GM23338 (cell line): ENCODE measurements at regions not wholly inside any gene's neighbourhood (a gene's known extent, or its start where the extent isn't known, plus 50 kb on each side); places are given as distances from the start of the nearest gene placed in this dataset.

Experiments used
- ATAC-seq: fragments of 200-7000 bp; cut with Tn5 transposase; 3 replicates; pipeline ENCODE4 v1.9.1; 2020
- DNase-seq: peaks from one replicate; pipeline ENCODE4 v3.0.0-alpha.2; 2015; ENCODE audit warnings: low spot score
- H2AFZ ChIP-seq: fragments of 200-600 bp; sonication (generic); 2 replicates; pipeline ENCODE4 v1.8.0; 2016; ENCODE audit warnings: antibody characterized with exemption, mild to moderate bottlenecking, moderate library complexity
- H3F3A ChIP-seq: fragments of 200-600 bp; sonication (generic); replicated peaks from 2 replicates; pipeline ENCODE4 v1.8.0; 2017; ENCODE audit warnings: antibody characterized with exemption, mixed run types, low read depth
- H3K27ac ChIP-seq: fragments of 200-600 bp; sonication (generic); 2 replicates; pipeline ENCODE4 v1.6.1; 2016; ENCODE audit warnings: low read depth
- H3K27me3 ChIP-seq: fragments of 200-600 bp; sonication (generic); 2 replicates; pipeline ENCODE4 v1.8.0; 2016; ENCODE audit warnings: mild to moderate bottlenecking, mixed run types, moderate library complexity; ENCODE audit not compliant: insufficient read depth
- H3K36me3 ChIP-seq: fragments of 200-600 bp; sonication (generic); 2 replicates; pipeline ENCODE4 v1.8.0; 2016; ENCODE audit warnings: mild to moderate bottlenecking; ENCODE audit not compliant: insufficient read depth
- H3K4me1 ChIP-seq: fragments of 200-600 bp; sonication (generic); 2 replicates; pipeline ENCODE4 v1.8.0; 2016; ENCODE audit warnings: mild to moderate bottlenecking, moderate library complexity; ENCODE audit not compliant: insufficient read depth
- H3K4me2 ChIP-seq: fragments of 200-600 bp; sonication (generic); 2 replicates; pipeline ENCODE4 v1.7.1; 2017; ENCODE audit warnings: mixed run types
- H3K4me3 ChIP-seq: fragments of 200-600 bp; sonication (generic); 2 replicates; pipeline ENCODE4 v1.6.1; 2016; ENCODE audit warnings: mixed run types
- H3K79me2 ChIP-seq: fragments of 200-600 bp; sonication (generic); replicated peaks from 2 replicates; pipeline ENCODE4 v1.8.0; 2017; ENCODE audit warnings: mild to moderate bottlenecking; ENCODE audit not compliant: insufficient read depth
- H3K9me2 ChIP-seq: fragments of 200-600 bp; sonication (generic); 2 replicates; pipeline ENCODE4 v1.8.0; 2017; ENCODE audit not compliant: insufficient read depth
- H4K20me1 ChIP-seq: fragments of 200-600 bp; sonication (generic); replicated peaks from 2 replicates; pipeline ENCODE4 v1.8.0; 2017; ENCODE audit warnings: mild to moderate bottlenecking; ENCODE audit not compliant: insufficient read depth
- H3K27ac Mint-ChIP-seq: 2 replicates; pipeline ENCODE4 v1.8.0; 2020; ENCODE audit warnings: inconsistent platforms, mild to moderate bottlenecking, moderate library complexity, mixed read lengths
- H3K27me3 Mint-ChIP-seq: 3 replicates; pipeline ENCODE4 v1.8.0; 2022; ENCODE audit warnings: low read depth, mild to moderate bottlenecking, moderate library complexity, mixed read lengths, inconsistent platforms; ENCODE audit not compliant: insufficient read depth, poor library complexity
- H3K36me3 Mint-ChIP-seq: 3 replicates; pipeline ENCODE4 v1.8.0; 2021; ENCODE audit warnings: low read depth, mild to moderate bottlenecking, inconsistent platforms, moderate library complexity, mixed read lengths
- H3K4me1 Mint-ChIP-seq: 3 replicates; pipeline ENCODE4 v1.8.0; 2020; ENCODE audit warnings: mild to moderate bottlenecking, inconsistent platforms, mixed read lengths
- H3K4me3 Mint-ChIP-seq: 3 replicates; pipeline ENCODE4 v1.8.0; 2021; ENCODE audit warnings: moderate library complexity, mild to moderate bottlenecking, inconsistent platforms, mixed read lengths
- H3K9me3 Mint-ChIP-seq: 3 replicates; pipeline ENCODE4 v1.8.0; 2020; ENCODE audit warnings: moderate library complexity, mild to moderate bottlenecking, inconsistent platforms, mixed read lengths
- CREB1 ChIP-seq: fragments of 250-450 bp; sonication (Bioruptor Pico); IDR thresholded peaks from 2 replicates; pipeline ENCODE4 v1.5.0; 2020; ENCODE audit warnings: low read depth, mild to moderate bottlenecking, moderate library complexity
- EZH2 ChIP-seq: fragments of 200-600 bp; sonication (generic); IDR thresholded peaks from one replicate; pipeline ENCODE4 v1.8.0; 2017; ENCODE audit warnings: antibody characterized with exemption, mild to moderate bottlenecking, low read depth; ENCODE audit not compliant: unreplicated experiment
- EZH2phosphoT487 ChIP-seq: fragments of 200-600 bp; sonication (generic); IDR thresholded peaks from one replicate; pipeline ENCODE4 v1.8.1; 2018; ENCODE audit warnings: antibody characterized with exemption; ENCODE audit not compliant: unreplicated experiment
- NANOG ChIP-seq: IDR thresholded peaks from 2 replicates; pipeline ENCODE4 v1.6.1; 2016; ENCODE audit warnings: antibody characterized with exemption, borderline replicate concordance
- POLR2AphosphoS5 ChIP-seq: IDR thresholded peaks from 2 replicates; pipeline ENCODE4 v1.6.1; 2016; ENCODE audit warnings: antibody characterized with exemption, low read depth
- STAT1 ChIP-seq: IDR thresholded peaks from one replicate; pipeline ENCODE4 v1.6.1; 2016; ENCODE audit warnings: antibody characterized with exemption; ENCODE audit not compliant: unreplicated experiment
- ZNF331 ChIP-seq: fragments of 250-450 bp; sonication (Bioruptor Pico); IDR thresholded peaks from 2 replicates; pipeline ENCODE4 v1.5.0; 2020; ENCODE audit warnings: low read depth, mild to moderate bottlenecking, moderate library complexity
- TF ChIP-seq, protein P1 (sequence below): IDR thresholded peaks from 2 replicates; pipeline ENCODE4 v1.6.1; 2016; ENCODE audit warnings: antibody characterized with exemption
- TF ChIP-seq, protein P2 (sequence below), 2 experiments: fragments of 200-600 bp in 1 of 2; sonication (generic) in 1 of 2; conservative IDR thresholded peaks; 2 replicates each; pipeline versions ENCODE4 v1.5.1 to v1.6.1; 2016 to 2017; ENCODE audit warnings: antibody characterized with exemption in 2 of 2, low read depth in 2 of 2, mild to moderate bottlenecking in 2 of 2, moderate library complexity in 1 of 2
- TF ChIP-seq, protein P3 (sequence below): fragments of 250-450 bp; sonication (Bioruptor Pico); IDR thresholded peaks from 2 replicates; pipeline ENCODE4 v1.5.0; 2020; ENCODE audit warnings: mild to moderate bottlenecking, moderate library complexity
- TF ChIP-seq, protein P4 (sequence below): IDR thresholded peaks from one replicate; pipeline ENCODE4 v1.6.1; 2018; ENCODE audit warnings: antibody characterized with exemption; ENCODE audit not compliant: unreplicated experiment

DNA sequence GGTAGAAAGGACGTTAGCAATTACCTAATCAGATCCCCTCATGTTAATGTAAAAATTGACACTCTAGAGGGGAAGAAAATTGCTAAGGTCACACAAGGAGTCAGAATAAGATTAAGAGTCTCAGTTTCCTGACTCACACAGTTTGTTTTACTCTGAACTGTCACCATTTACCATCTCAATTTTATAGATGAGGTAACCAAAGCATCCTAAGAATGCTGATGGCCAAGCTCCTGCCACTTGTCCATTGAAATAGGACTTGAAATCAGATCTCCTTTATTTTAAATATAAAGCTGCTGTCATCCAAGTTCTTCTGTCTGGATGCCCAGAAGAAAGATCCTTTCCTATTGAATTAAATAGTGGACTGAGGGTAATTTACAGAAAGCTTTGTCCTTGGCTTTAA, 114.8 kb upstream of the VAMP7 start (continued):
- TF ChIP-seq, protein P1, sequence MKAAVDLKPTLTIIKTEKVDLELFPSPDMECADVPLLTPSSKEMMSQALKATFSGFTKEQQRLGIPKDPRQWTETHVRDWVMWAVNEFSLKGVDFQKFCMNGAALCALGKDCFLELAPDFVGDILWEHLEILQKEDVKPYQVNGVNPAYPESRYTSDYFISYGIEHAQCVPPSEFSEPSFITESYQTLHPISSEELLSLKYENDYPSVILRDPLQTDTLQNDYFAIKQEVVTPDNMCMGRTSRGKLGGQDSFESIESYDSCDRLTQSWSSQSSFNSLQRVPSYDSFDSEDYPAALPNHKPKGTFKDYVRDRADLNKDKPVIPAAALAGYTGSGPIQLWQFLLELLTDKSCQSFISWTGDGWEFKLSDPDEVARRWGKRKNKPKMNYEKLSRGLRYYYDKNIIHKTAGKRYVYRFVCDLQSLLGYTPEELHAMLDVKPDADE = no peak
- TF ChIP-seq, protein P2, sequence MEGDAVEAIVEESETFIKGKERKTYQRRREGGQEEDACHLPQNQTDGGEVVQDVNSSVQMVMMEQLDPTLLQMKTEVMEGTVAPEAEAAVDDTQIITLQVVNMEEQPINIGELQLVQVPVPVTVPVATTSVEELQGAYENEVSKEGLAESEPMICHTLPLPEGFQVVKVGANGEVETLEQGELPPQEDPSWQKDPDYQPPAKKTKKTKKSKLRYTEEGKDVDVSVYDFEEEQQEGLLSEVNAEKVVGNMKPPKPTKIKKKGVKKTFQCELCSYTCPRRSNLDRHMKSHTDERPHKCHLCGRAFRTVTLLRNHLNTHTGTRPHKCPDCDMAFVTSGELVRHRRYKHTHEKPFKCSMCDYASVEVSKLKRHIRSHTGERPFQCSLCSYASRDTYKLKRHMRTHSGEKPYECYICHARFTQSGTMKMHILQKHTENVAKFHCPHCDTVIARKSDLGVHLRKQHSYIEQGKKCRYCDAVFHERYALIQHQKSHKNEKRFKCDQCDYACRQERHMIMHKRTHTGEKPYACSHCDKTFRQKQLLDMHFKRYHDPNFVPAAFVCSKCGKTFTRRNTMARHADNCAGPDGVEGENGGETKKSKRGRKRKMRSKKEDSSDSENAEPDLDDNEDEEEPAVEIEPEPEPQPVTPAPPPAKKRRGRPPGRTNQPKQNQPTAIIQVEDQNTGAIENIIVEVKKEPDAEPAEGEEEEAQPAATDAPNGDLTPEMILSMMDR (conservative IDR thresholded peaks at IDR 0.05; ENCODE audit: low read depth in 2 of 2) = no peak
- no peak for TF ChIP-seq STAT1

DNA sequence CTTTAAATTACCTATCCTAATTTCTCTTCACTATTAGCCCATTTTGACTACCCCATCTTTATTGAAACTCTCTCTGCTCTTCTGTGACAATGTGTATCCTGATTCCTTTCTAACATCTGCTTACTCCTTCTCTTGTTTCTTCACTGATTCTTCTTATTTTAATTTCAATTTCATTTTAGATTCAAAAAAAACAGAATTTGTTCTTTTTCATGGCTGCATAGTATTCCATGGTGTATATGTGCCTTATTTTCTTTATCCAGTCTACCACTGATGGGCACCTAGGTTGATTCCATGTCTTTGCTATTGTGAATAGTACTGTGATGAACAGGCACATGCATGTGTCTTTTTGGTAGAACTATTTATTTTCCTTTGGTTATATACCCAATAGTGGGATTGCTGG, 120.0 kb upstream of the VAMP7 start:
- H3K36me3 ChIP-seq = no peaks in the 10 kb centered on the region
- no peak overlapping the region for H2AFZ ChIP-seq
- no peak overlapping the region for H3K4me3 ChIP-seq
- no peak overlapping the region for H3K27ac ChIP-seq
- DNase-seq (no peak), ATAC-seq (no peak)
- no peaks in the 10 kb centered on the region for H3F3A ChIP-seq
- H3K4me2 ChIP-seq = no peak overlapping the region
- H3K4me1 ChIP-seq = peaks cover 13% of the 10 kb centered on the region; the same call in 1 of the 2 replicates
- H3K27ac Mint-ChIP-seq = no peak overlapping the region
- peaks cover 2% of the 10 kb centered on the region for H3K27me3 Mint-ChIP-seq
- H3K4me3 Mint-ChIP-seq = no peak overlapping the region
- H4K20me1 ChIP-seq = no peaks in the 10 kb centered on the region
- H3K79me2 ChIP-seq = no peaks in the 10 kb centered on the region
- peaks cover 4% of the 10 kb centered on the region for H3K36me3 Mint-ChIP-seq
- no peaks in the 10 kb centered on the region for H3K9me2 ChIP-seq
- peaks cover 9% of the 10 kb centered on the region; the same call in 2 of the 3 replicates for H3K4me1 Mint-ChIP-seq
- H3K9me3 Mint-ChIP-seq = peaks cover 76% of the 10 kb centered on the region
- no peaks in the 10 kb centered on the region for H3K27me3 ChIP-seq
- TF ChIP-seq, protein P2 (conservative IDR thresholded peaks at IDR 0.05; ENCODE audit: low read depth in 2 of 2) = no peak
- TF ChIP-seq ZNF331 (CRISPR knock-in tag) (no peak), NANOG (no peak), CREB1 (no peak), EZH2 (no peak), EZH2phosphoT487 (no peak), POLR2AphosphoS5 (no peak)
- TF ChIP-seq, protein P3, sequence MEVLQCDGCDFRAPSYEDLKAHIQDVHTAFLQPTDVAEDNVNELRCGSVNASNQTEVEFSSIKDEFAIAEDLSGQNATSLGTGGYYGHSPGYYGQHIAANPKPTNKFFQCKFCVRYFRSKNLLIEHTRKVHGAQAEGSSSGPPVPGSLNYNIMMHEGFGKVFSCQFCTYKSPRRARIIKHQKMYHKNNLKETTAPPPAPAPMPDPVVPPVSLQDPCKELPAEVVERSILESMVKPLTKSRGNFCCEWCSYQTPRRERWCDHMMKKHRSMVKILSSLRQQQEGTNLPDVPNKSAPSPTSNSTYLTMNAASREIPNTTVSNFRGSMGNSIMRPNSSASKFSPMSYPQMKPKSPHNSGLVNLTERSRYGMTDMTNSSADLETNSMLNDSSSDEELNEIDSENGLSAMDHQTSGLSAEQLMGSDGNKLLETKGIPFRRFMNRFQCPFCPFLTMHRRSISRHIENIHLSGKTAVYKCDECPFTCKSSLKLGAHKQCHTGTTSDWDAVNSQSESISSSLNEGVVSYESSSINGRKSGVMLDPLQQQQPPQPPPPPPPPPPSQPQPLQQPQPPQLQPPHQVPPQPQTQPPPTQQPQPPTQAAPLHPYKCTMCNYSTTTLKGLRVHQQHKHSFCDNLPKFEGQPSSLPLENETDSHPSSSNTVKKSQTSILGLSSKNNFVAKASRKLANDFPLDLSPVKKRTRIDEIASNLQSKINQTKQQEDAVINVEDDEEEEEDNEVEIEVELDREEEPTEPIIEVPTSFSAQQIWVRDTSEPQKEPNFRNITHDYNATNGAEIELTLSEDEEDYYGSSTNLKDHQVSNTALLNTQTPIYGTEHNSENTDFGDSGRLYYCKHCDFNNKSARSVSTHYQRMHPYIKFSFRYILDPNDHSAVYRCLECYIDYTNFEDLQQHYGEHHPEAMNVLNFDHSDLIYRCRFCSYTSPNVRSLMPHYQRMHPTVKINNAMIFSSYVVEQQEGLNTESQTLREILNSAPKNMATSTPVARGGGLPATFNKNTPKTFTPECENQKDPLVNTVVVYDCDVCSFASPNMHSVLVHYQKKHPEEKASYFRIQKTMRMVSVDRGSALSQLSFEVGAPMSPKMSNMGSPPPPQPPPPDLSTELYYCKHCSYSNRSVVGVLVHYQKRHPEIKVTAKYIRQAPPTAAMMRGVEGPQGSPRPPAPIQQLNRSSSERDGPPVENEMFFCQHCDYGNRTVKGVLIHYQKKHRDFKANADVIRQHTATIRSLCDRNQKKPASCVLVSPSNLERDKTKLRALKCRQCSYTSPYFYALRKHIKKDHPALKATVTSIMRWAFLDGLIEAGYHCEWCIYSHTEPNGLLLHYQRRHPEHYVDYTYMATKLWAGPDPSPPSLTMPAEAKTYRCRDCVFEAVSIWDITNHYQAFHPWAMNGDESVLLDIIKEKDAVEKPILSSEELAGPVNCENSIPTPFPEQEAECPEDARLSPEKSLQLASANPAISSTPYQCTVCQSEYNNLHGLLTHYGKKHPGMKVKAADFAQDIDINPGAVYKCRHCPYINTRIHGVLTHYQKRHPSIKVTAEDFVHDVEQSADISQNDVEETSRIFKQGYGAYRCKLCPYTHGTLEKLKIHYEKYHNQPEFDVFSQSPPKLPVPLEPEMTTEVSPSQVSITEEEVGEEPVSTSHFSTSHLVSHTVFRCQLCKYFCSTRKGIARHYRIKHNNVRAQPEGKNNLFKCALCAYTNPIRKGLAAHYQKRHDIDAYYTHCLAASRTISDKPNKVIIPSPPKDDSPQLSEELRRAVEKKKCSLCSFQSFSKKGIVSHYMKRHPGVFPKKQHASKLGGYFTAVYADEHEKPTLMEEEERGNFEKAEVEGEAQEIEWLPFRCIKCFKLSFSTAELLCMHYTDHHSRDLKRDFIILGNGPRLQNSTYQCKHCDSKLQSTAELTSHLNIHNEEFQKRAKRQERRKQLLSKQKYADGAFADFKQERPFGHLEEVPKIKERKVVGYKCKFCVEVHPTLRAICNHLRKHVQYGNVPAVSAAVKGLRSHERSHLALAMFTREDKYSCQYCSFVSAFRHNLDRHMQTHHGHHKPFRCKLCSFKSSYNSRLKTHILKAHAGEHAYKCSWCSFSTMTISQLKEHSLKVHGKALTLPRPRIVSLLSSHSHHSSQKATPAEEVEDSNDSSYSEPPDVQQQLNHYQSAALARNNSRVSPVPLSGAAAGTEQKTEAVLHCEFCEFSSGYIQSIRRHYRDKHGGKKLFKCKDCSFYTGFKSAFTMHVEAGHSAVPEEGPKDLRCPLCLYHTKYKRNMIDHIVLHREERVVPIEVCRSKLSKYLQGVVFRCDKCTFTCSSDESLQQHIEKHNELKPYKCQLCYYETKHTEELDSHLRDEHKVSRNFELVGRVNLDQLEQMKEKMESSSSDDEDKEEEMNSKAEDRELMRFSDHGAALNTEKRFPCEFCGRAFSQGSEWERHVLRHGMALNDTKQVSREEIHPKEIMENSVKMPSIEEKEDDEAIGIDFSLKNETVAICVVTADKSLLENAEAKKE = no peak
- TF ChIP-seq, protein P4, sequence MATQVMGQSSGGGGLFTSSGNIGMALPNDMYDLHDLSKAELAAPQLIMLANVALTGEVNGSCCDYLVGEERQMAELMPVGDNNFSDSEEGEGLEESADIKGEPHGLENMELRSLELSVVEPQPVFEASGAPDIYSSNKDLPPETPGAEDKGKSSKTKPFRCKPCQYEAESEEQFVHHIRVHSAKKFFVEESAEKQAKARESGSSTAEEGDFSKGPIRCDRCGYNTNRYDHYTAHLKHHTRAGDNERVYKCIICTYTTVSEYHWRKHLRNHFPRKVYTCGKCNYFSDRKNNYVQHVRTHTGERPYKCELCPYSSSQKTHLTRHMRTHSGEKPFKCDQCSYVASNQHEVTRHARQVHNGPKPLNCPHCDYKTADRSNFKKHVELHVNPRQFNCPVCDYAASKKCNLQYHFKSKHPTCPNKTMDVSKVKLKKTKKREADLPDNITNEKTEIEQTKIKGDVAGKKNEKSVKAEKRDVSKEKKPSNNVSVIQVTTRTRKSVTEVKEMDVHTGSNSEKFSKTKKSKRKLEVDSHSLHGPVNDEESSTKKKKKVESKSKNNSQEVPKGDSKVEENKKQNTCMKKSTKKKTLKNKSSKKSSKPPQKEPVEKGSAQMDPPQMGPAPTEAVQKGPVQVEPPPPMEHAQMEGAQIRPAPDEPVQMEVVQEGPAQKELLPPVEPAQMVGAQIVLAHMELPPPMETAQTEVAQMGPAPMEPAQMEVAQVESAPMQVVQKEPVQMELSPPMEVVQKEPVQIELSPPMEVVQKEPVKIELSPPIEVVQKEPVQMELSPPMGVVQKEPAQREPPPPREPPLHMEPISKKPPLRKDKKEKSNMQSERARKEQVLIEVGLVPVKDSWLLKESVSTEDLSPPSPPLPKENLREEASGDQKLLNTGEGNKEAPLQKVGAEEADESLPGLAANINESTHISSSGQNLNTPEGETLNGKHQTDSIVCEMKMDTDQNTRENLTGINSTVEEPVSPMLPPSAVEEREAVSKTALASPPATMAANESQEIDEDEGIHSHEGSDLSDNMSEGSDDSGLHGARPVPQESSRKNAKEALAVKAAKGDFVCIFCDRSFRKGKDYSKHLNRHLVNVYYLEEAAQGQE = no peak
